ENCODE measurements at regions not wholly inside any gene's neighbourhood (a gene's known extent, or its start where the extent isn't known, plus 50 kb on each side); places are given as distances from the start of the nearest gene placed in this dataset.

- Histone ChIP-seq H3K27ac (no peak overlapping the region), H3F3A (ENCODE audit: insufficient read depth, low read depth) (peaks cover 4% of the 10 kb centered on the region; the same call in 1 of the 2 replicates), H4K20me1 (ENCODE audit: insufficient read depth) (peaks cover 8% of the 10 kb centered on the region), H2AFZ (no peak overlapping the region), H3K4me2 (no peak overlapping the region), H3K4me3 (no peak overlapping the region), H3K27me3 (ENCODE audit: insufficient read depth, low read depth) (no peaks in the 10 kb centered on the region), H3K79me2 (ENCODE audit: low read depth) (no peaks in the 10 kb centered on the region), H3K36me3 (ENCODE audit: low read depth) (no peaks in the 10 kb centered on the region), H3K9me2 (ENCODE audit: insufficient read depth) (no peaks in the 10 kb centered on the region), H3K9me3 (ENCODE audit: insufficient read depth, low read depth) (no peaks in the 10 kb centered on the region), H3K4me1 (replicated peaks; ENCODE audit: insufficient read depth) (no peaks in the 10 kb centered on the region)
- ChIA-PET CTCF (no interaction called here), POLR2A (ENCODE audit: unreplicated experiment) (interaction anchor here (1.0 kb wide), 1 partner anchor 10 kb away, joined by 5 read pairs; no protein-coding TSS in a partner anchor)
- no TSS peak for BruUV-seq (replicated peaks)
- DNase-seq, result no peak
- TF ChIP-seq, protein P1, sequence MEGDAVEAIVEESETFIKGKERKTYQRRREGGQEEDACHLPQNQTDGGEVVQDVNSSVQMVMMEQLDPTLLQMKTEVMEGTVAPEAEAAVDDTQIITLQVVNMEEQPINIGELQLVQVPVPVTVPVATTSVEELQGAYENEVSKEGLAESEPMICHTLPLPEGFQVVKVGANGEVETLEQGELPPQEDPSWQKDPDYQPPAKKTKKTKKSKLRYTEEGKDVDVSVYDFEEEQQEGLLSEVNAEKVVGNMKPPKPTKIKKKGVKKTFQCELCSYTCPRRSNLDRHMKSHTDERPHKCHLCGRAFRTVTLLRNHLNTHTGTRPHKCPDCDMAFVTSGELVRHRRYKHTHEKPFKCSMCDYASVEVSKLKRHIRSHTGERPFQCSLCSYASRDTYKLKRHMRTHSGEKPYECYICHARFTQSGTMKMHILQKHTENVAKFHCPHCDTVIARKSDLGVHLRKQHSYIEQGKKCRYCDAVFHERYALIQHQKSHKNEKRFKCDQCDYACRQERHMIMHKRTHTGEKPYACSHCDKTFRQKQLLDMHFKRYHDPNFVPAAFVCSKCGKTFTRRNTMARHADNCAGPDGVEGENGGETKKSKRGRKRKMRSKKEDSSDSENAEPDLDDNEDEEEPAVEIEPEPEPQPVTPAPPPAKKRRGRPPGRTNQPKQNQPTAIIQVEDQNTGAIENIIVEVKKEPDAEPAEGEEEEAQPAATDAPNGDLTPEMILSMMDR (conservative IDR thresholded peaks at IDR 0.05), result no peak
- no peak for TF ChIP-seq EZH2 (IDR thresholded peaks at IDR 0.05; ENCODE audit: low read depth)
- intact Hi-C loops (cut with micrococcal nuclease; ENCODE audit: unreplicated experiment), result loop anchor here (5.0 kb wide), 1 partner anchor 73 kb away; no protein-coding TSS in a partner anchor
Measured at GRCh38 chr11:70555078-70555477, 156.7 kb downstream of the CTTN start.

GRCh38 chr11:70556884-70557741 is 158.8 kb downstream of the CTTN start:
- TF ChIP-seq EZH2 (IDR thresholded peaks at IDR 0.05; ENCODE audit: low read depth), result no peak
- TF ChIP-seq, protein P1 (conservative IDR thresholded peaks at IDR 0.05), result no peak
- Histone ChIP-seq H3K9me2 (ENCODE audit: insufficient read depth) (no peaks in the 10 kb centered on the region), H4K20me1 (ENCODE audit: insufficient read depth) (peaks cover 6% of the 10 kb centered on the region), H3K4me3 (no peak overlapping the region), H3K27ac (no peak overlapping the region), H3K4me2 (no peak overlapping the region), H2AFZ (no peak overlapping the region), H3K27me3 (ENCODE audit: insufficient read depth, low read depth) (no peaks in the 10 kb centered on the region), H3K4me1 (replicated peaks; ENCODE audit: insufficient read depth) (no peaks in the 10 kb centered on the region), H3F3A (ENCODE audit: insufficient read depth, low read depth) (peaks cover 4% of the 10 kb centered on the region; the same call in 1 of the 2 replicates), H3K9me3 (ENCODE audit: insufficient read depth, low read depth) (no peaks in the 10 kb centered on the region), H3K79me2 (ENCODE audit: low read depth) (no peaks in the 10 kb centered on the region), H3K36me3 (ENCODE audit: low read depth) (no peaks in the 10 kb centered on the region)
- DNase-seq, result peak; percentile 67 to 90
- intact Hi-C loops (cut with micrococcal nuclease; ENCODE audit: unreplicated experiment), result loop anchor here (5.0 kb wide), 1 partner anchor 75 kb away; no protein-coding TSS in a partner anchor
- ChIA-PET POLR2A (ENCODE audit: unreplicated experiment) (interaction anchor here (0.6 kb wide), 1 partner anchor 368 kb away, joined by 4 read pairs; no protein-coding TSS in a partner anchor), CTCF (interaction anchor here (0.6 kb wide), 1 partner anchor 24 kb away, joined by 4 read pairs; no protein-coding TSS in a partner anchor)
- BruUV-seq (replicated peaks), result no TSS peak

DNA sequence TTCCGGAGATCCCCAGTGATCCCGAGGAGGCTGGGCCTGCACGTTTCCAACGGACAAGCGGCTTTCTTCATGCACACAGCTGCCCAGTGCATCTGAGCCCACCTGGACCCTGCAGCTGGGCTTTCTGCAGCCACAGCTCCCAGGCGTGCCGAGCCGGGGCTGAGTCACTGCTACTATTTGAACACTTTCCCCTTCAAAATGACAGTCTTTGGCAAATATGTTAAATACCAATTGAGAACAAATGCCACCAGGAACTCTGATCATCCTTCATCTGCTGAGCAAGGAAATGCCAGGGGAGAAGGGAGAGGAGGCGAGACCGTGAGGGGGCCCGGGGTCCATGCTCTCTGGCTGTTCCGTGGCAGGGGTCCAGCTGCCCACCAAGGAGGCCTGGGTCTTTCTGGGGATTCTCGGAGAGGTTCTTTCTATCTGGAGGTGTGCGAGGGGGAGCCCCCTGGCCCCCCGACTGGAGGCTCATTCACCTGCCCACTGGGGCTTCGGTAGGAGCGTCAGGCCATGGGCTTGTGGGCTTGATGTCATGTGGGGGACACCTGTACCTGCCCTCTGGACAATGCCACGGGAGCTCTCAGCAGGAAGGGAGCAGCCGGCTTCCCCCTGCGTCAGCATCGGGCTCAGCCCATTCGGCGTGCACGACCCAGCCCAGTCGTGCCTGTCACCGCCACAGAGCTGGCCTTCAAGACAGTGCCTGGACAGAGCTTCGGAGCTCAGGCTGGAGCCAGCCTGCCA is 159.6 kb downstream of the CTTN start:
- intact Hi-C loops (cut with micrococcal nuclease; ENCODE audit: unreplicated experiment), result loop anchor here (5.0 kb wide), 1 partner anchor 76 kb away; no protein-coding TSS in a partner anchor
- Histone ChIP-seq H4K20me1 (ENCODE audit: insufficient read depth) (peaks cover 6% of the 10 kb centered on the region), H3K4me2 (no peak overlapping the region), H3K9me2 (ENCODE audit: insufficient read depth) (no peaks in the 10 kb centered on the region), H3K27me3 (ENCODE audit: insufficient read depth, low read depth) (no peaks in the 10 kb centered on the region), H3K4me1 (replicated peaks; ENCODE audit: insufficient read depth) (no peaks in the 10 kb centered on the region), H3K36me3 (ENCODE audit: low read depth) (no peaks in the 10 kb centered on the region), H3F3A (ENCODE audit: insufficient read depth, low read depth) (peaks cover 4% of the 10 kb centered on the region; the same call in 1 of the 2 replicates), H3K27ac (no peak overlapping the region), H3K4me3 (no peak overlapping the region), H2AFZ (no peak overlapping the region), H3K79me2 (ENCODE audit: low read depth) (no peaks in the 10 kb centered on the region), H3K9me3 (ENCODE audit: insufficient read depth, low read depth) (no peaks in the 10 kb centered on the region)
- DNase-seq, result no peak
- CTCF ChIA-PET, result no interaction called here
- POLR2A ChIA-PET (ENCODE audit: unreplicated experiment), result no interaction called here
- no peak for TF ChIP-seq EZH2 (IDR thresholded peaks at IDR 0.05; ENCODE audit: low read depth)
- TF ChIP-seq, protein P1 (conservative IDR thresholded peaks at IDR 0.05), result no peak
- no TSS peak for BruUV-seq (replicated peaks)
